Panc1 (cell line): ENCODE measurements at regions not wholly inside any gene's neighbourhood (a gene's known extent, or its start where the extent isn't known, plus 50 kb on each side); places are given as distances from the start of the nearest gene placed in this dataset.

Experiments used
- CTCF ChIP-seq: fragments of 450-650 bp; IDR thresholded peaks from 2 replicates; pipeline ENCODE4 v1.5.1; 2017; ENCODE audit warnings: mild to moderate bottlenecking
- POLR2AphosphoS5 ChIP-seq: IDR thresholded peaks from 2 replicates; pipeline ENCODE4 v1.6.1; 2012; ENCODE audit warnings: mild to moderate bottlenecking, low read depth, low read length, moderate library complexity
- REST ChIP-seq, 2 experiments: IDR thresholded peaks; 2 replicates each; pipeline ENCODE4 v1.6.1; 2011 to 2012; ENCODE audit warnings: low read depth in 2 of 2, control low read depth in 1 of 2, low read length in 1 of 2, mild to moderate bottlenecking in 1 of 2, moderate library complexity in 1 of 2; ENCODE audit not compliant: insufficient read depth in 1 of 2

GRCh38 chr18:39741755-39742466, 2176.3 kb upstream of the CELF4 start:
- TF ChIP-seq CTCF (no peak), POLR2AphosphoS5 (no peak), REST (IDR thresholded peaks at IDR 0.05; ENCODE audit: insufficient read depth in 1 of 2, low read depth in 2 of 2, low read length in 1 of 2) (no peak)
